ENCODE measurements at regions not wholly inside any gene's neighbourhood (a gene's known extent, or its start where the extent isn't known, plus 50 kb on each side); places are given as distances from the start of the nearest gene placed in this dataset.

GRCh38 chr4:138919094-138919936 is 96.3 kb upstream of the NOCT start:
- Histone ChIP-seq H4K91ac (ENCODE audit: low read depth, low read length, poor library complexity) (no peak overlapping the region), H2AFZ (ENCODE audit: low read length) (peak overlapping the region; percentile 63), H3K9ac (ENCODE audit: low read depth, low read length, poor library complexity) (no peak overlapping the region), H3K4ac (ENCODE audit: low read length) (no peak overlapping the region), H3K27me3 (ENCODE audit: control insufficient read depth in 3 of 3, insufficient read depth in 3 of 3, low read depth in 1 of 3, low read length in 3 of 3) (peaks cover 0 to 7% (median 0%) of the 10 kb centered on the region in 3 experiments), H2BK15ac (ENCODE audit: low read length) (no peak overlapping the region), H3K23ac (ENCODE audit: low read depth, low read length, poor library complexity) (no peak overlapping the region), H4K8ac (ENCODE audit: low read depth, low read length) (no peak overlapping the region), H3K27ac (replicated peaks; ENCODE audit: low read length) (no peak overlapping the region), H2BK5ac (ENCODE audit: low read length) (no peak overlapping the region), H3K36me3 (replicated peaks in 1 of 2; ENCODE audit: control insufficient read depth in 2 of 2, insufficient read depth in 2 of 2, low read length in 2 of 2) (no peaks in the 10 kb centered on the region), H3K79me1 (ENCODE audit: low read depth, low read length) (no peaks in the 10 kb centered on the region), H3K14ac (ENCODE audit: low read length) (no peak overlapping the region), H2AK5ac (ENCODE audit: low read depth, low read length) (no peak overlapping the region), H2BK12ac (ENCODE audit: low read length) (no peak overlapping the region), H3K4me3 (ENCODE audit: low read length in 2 of 2) (no peak overlapping the region), H3K4me2 (ENCODE audit: insufficient read depth, low read length, poor library complexity, severe bottlenecking) (no peak overlapping the region), H3K18ac (ENCODE audit: low read length) (no peak overlapping the region), H2BK120ac (ENCODE audit: low read depth, low read length) (no peak overlapping the region), H3K9me3 (replicated peaks in 1 of 2; ENCODE audit: control insufficient read depth in 2 of 2, insufficient read depth in 1 of 2, low read depth in 1 of 2, low read length in 2 of 2) (no peaks in the 10 kb centered on the region), H3K4me1 (ENCODE audit: control insufficient read depth in 2 of 2, insufficient read depth in 1 of 2, low read depth in 1 of 2, low read length in 2 of 2) (no peaks in the 10 kb centered on the region)
- peak; percentile 69 for DNase-seq (ENCODE audit: low spot score)
- no CpG with 5 or more reads among the region's 27 CpGs for WGBS, 2 donors (ENCODE audit: extremely low coverage in 2 of 2, insufficient read length in 2 of 2, insufficient replicate concordance in 1 of 2)

DNA sequence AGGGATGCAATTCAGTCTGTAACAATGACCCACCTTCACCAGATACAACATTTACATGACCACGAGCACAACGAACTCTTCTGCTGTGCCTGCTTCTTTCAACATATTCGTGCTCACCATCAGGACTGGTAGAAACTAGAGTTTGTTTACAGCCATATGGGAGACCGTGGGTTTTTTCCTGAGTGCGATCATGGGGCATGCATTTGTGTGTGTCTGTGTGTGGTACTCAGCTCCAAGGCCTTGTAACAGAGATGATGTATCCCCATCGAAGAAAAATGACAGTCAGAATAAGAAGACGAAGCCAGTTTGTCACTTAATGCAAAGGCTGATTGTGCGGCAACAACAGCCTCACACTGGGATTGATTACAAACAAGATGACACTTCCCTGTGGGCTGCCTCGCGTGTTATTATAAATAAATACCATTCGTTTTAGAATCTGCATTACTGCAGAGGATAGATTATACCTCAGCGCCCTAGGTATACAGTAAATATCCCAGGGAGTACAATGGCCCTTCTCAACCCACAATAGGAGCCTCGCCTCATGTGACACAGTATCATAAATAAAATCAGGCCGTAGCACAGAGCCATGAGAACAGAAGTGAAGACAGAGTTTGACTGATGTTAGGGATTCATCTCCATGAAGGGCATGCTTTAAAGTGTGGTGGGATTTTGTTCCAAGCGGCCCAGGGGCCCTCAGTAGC is 97.3 kb upstream of the NOCT start:
- Histone ChIP-seq H3K4ac (ENCODE audit: low read length) (no peak overlapping the region), H2BK12ac (ENCODE audit: low read length) (no peak overlapping the region), H3K18ac (ENCODE audit: low read length) (no peak overlapping the region), H2BK120ac (ENCODE audit: low read depth, low read length) (no peak overlapping the region), H2BK15ac (ENCODE audit: low read length) (no peak overlapping the region), H3K9me3 (replicated peaks in 1 of 2; ENCODE audit: control insufficient read depth in 2 of 2, insufficient read depth in 1 of 2, low read depth in 1 of 2, low read length in 2 of 2) (no peaks in the 10 kb centered on the region), H3K27me3 (ENCODE audit: control insufficient read depth in 3 of 3, insufficient read depth in 3 of 3, low read depth in 1 of 3, low read length in 3 of 3) (peaks cover 0 to 7% (median 0%) of the 10 kb centered on the region in 3 experiments), H3K4me2 (ENCODE audit: insufficient read depth, low read length, poor library complexity, severe bottlenecking) (no peak overlapping the region), H3K23ac (ENCODE audit: low read depth, low read length, poor library complexity) (no peak overlapping the region), H3K79me1 (ENCODE audit: low read depth, low read length) (no peaks in the 10 kb centered on the region), H3K9ac (ENCODE audit: low read depth, low read length, poor library complexity) (no peak overlapping the region), H2AFZ (ENCODE audit: low read length) (no peak overlapping the region), H4K91ac (ENCODE audit: low read depth, low read length, poor library complexity) (no peak overlapping the region), H3K4me3 (ENCODE audit: low read length in 2 of 2) (no peak overlapping the region), H3K36me3 (replicated peaks in 1 of 2; ENCODE audit: control insufficient read depth in 2 of 2, insufficient read depth in 2 of 2, low read length in 2 of 2) (no peaks in the 10 kb centered on the region), H3K4me1 (ENCODE audit: control insufficient read depth in 2 of 2, insufficient read depth in 1 of 2, low read depth in 1 of 2, low read length in 2 of 2) (no peaks in the 10 kb centered on the region), H2AK5ac (ENCODE audit: low read depth, low read length) (no peak overlapping the region), H3K14ac (ENCODE audit: low read length) (no peak overlapping the region), H4K8ac (ENCODE audit: low read depth, low read length) (no peak overlapping the region), H2BK5ac (ENCODE audit: low read length) (no peak overlapping the region), H3K27ac (replicated peaks; ENCODE audit: low read length) (no peak overlapping the region)
- no peak for DNase-seq (ENCODE audit: low spot score)
- no CpG with 5 or more reads among the region's 15 CpGs for WGBS, 2 donors (ENCODE audit: extremely low coverage in 2 of 2, insufficient read length in 2 of 2, insufficient replicate concordance in 1 of 2)

DNA sequence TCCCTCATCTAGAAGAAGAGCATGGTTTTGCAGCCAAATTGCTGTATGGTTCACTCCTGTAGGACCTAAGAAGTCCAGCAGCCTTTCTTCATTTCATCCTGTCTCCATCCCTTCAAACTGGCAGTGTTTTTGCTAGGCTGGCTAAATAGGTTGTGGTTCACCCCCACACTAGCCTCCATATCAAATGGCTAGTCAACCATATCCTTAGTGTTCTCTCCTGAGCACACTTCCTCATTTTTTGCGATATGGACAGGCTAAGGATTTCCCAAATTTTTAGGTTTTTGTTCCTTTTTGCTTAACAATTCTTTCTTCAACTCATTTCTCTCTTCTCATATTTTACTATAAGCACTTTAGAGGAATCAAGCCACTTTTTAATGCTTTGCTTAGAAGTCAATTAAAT is 98.8 kb upstream of the NOCT start:
- Histone ChIP-seq H3K9ac (ENCODE audit: low read depth, low read length, poor library complexity) (no peak overlapping the region), H2BK5ac (ENCODE audit: low read length) (no peak overlapping the region), H2BK12ac (ENCODE audit: low read length) (no peak overlapping the region), H2BK15ac (ENCODE audit: low read length) (no peak overlapping the region), H4K91ac (ENCODE audit: low read depth, low read length, poor library complexity) (no peak overlapping the region), H3K4me1 (ENCODE audit: control insufficient read depth in 2 of 2, insufficient read depth in 1 of 2, low read depth in 1 of 2, low read length in 2 of 2) (no peaks in the 10 kb centered on the region), H3K4me3 (ENCODE audit: low read length in 2 of 2) (no peak overlapping the region), H3K27ac (replicated peaks; ENCODE audit: low read length) (no peak overlapping the region), H3K9me3 (replicated peaks in 1 of 2; ENCODE audit: control insufficient read depth in 2 of 2, insufficient read depth in 1 of 2, low read depth in 1 of 2, low read length in 2 of 2) (no peaks in the 10 kb centered on the region), H3K36me3 (replicated peaks in 1 of 2; ENCODE audit: control insufficient read depth in 2 of 2, insufficient read depth in 2 of 2, low read length in 2 of 2) (no peaks in the 10 kb centered on the region), H2AK5ac (ENCODE audit: low read depth, low read length) (no peak overlapping the region), H3K4me2 (ENCODE audit: insufficient read depth, low read length, poor library complexity, severe bottlenecking) (no peak overlapping the region), H3K23ac (ENCODE audit: low read depth, low read length, poor library complexity) (no peak overlapping the region), H3K79me1 (ENCODE audit: low read depth, low read length) (no peaks in the 10 kb centered on the region), H3K4ac (ENCODE audit: low read length) (no peak overlapping the region), H3K18ac (ENCODE audit: low read length) (no peak overlapping the region), H3K27me3 (ENCODE audit: control insufficient read depth in 3 of 3, insufficient read depth in 3 of 3, low read depth in 1 of 3, low read length in 3 of 3) (peaks cover 0 to 7% (median 2%) of the 10 kb centered on the region in 3 experiments), H4K8ac (ENCODE audit: low read depth, low read length) (no peak overlapping the region), H2BK120ac (ENCODE audit: low read depth, low read length) (no peak overlapping the region), H2AFZ (ENCODE audit: low read length) (no peak overlapping the region), H3K14ac (ENCODE audit: low read length) (no peak overlapping the region)
- DNase-seq (ENCODE audit: low spot score): no peak
- WGBS, 2 donors (ENCODE audit: extremely low coverage in 2 of 2, insufficient read length in 2 of 2, insufficient replicate concordance in 1 of 2): no CpG with 5 or more reads among the region's 1 CpG

- no peak overlapping the region for H3K14ac ChIP-seq (ENCODE audit: low read length)
- no peak for DNase-seq (ENCODE audit: low spot score)
- no peak overlapping the region for H3K23ac ChIP-seq (ENCODE audit: low read depth, low read length, poor library complexity)
- no peak overlapping the region for H2BK12ac ChIP-seq (ENCODE audit: low read length)
- H4K8ac ChIP-seq (ENCODE audit: low read depth, low read length): no peak overlapping the region
- H2BK5ac ChIP-seq (ENCODE audit: low read length): no peak overlapping the region
- no peaks in the 10 kb centered on the region for H3K36me3 ChIP-seq (replicated peaks in 1 of 2; ENCODE audit: control insufficient read depth in 2 of 2, insufficient read depth in 2 of 2, low read length in 2 of 2)
- H3K79me1 ChIP-seq (ENCODE audit: low read depth, low read length): no peaks in the 10 kb centered on the region
- H3K4me1 ChIP-seq (ENCODE audit: control insufficient read depth in 2 of 2, insufficient read depth in 1 of 2, low read depth in 1 of 2, low read length in 2 of 2): peaks cover 6 to 7% of the 10 kb centered on the region in 2 donors
- no peak overlapping the region for H3K4me3 ChIP-seq (ENCODE audit: low read length in 2 of 2)
- H3K27me3 ChIP-seq (ENCODE audit: control insufficient read depth in 3 of 3, insufficient read depth in 3 of 3, low read depth in 1 of 3, low read length in 3 of 3): peaks cover 0 to 7% (median 2%) of the 10 kb centered on the region in 3 experiments
- H3K9ac ChIP-seq (ENCODE audit: low read depth, low read length, poor library complexity): no peak overlapping the region
- no peak overlapping the region for H3K4me2 ChIP-seq (ENCODE audit: insufficient read depth, low read length, poor library complexity, severe bottlenecking)
- H2BK15ac ChIP-seq (ENCODE audit: low read length): no peak overlapping the region
- H2AK5ac ChIP-seq (ENCODE audit: low read depth, low read length): no peak overlapping the region
- no peak overlapping the region for H4K91ac ChIP-seq (ENCODE audit: low read depth, low read length, poor library complexity)
- H3K18ac ChIP-seq (ENCODE audit: low read length): no peak overlapping the region
- H3K27ac ChIP-seq (replicated peaks; ENCODE audit: low read length): no peak overlapping the region
- H3K4ac ChIP-seq (ENCODE audit: low read length): no peak overlapping the region
- H2BK120ac ChIP-seq (ENCODE audit: low read depth, low read length): no peak overlapping the region
- no peak overlapping the region for H2AFZ ChIP-seq (ENCODE audit: low read length)
- H3K9me3 ChIP-seq (replicated peaks in 1 of 2; ENCODE audit: control insufficient read depth in 2 of 2, insufficient read depth in 1 of 2, low read depth in 1 of 2, low read length in 2 of 2): no peaks in the 10 kb centered on the region
These were observed 99.8 kb upstream of the NOCT start for GRCh38 chr4:138915756-138916155.

Measured in neuronal stem cell (in vitro differentiated cells).